ENCODE measurements at regions not wholly inside any gene's neighbourhood (a gene's known extent, or its start where the extent isn't known, plus 50 kb on each side); places are given as distances from the start of the nearest gene placed in this dataset.

- TF ChIP-seq CTCF (IDR thresholded peaks at IDR 0.05) (no peak), POLR2A (IDR thresholded peaks at IDR 0.05) (no peak)
Observed at GRCh38 chr13:80737513-80737912, 396.6 kb upstream of the SPRY2 start.
